ENCODE measurements at regions not wholly inside any gene's neighbourhood (a gene's known extent, or its start where the extent isn't known, plus 50 kb on each side); places are given as distances from the start of the nearest gene placed in this dataset.

- ChIA-PET CTCF (no interaction called here), POLR2A (no interaction called here)
- DNase-seq (ENCODE audit: low read depth, low spot score): no peak
These were observed 330.6 kb downstream of the VPS13C start for GRCh38 chr15:61729646-61730045.

DNA sequence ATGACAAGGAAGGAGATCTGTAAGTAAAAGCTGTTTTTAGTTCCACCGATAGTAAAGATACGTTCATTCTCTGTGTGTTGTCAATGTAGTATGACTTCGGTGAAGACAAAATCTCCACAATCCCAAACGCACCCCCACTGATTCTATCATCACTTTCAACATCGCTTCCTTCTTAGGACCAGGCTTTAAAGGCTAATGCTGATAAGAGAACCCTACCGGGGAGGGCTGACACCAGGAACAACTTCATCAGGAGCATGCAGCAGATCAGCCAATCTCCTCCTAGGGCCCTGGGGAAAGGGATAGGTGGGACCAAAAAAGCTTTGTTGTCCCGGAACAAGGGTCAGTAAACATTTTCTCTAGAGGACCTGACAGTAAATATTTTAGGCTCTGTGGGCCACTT is 334.1 kb downstream of the VPS13C start:
- ChIA-PET CTCF (no interaction called here), POLR2A (no interaction called here)
- H3K27ac ChIP-seq (ENCODE audit: low read depth, low read length): no peak overlapping the region
- H3K4me3 ChIP-seq (ENCODE audit: low read depth, low read length): no peak overlapping the region
- no peak for DNase-seq (ENCODE audit: low read depth, low spot score)
- peaks cover 3% of the 10 kb centered on the region for H3K27me3 ChIP-seq (ENCODE audit: control insufficient read depth, insufficient read depth, low read length)
- TF ChIP-seq CTCF (IDR thresholded peaks at IDR 0.05; ENCODE audit: low read depth, low read length): no peak
- no peaks in the 10 kb centered on the region for H3K9me3 ChIP-seq (ENCODE audit: control insufficient read depth, insufficient read depth, low read length)

More at GRCh38 chr15:61729646-61730045, 330.6 kb downstream of the VPS13C start:
- Histone ChIP-seq H3K4me3 (ENCODE audit: low read depth, low read length) (no peak overlapping the region), H3K27me3 (ENCODE audit: control insufficient read depth, insufficient read depth, low read length) (peaks cover 3% of the 10 kb centered on the region), H3K9me3 (ENCODE audit: control insufficient read depth, insufficient read depth, low read length) (no peaks in the 10 kb centered on the region), H3K27ac (ENCODE audit: low read depth, low read length) (no peak overlapping the region)
- no peak for TF ChIP-seq CTCF (IDR thresholded peaks at IDR 0.05; ENCODE audit: low read depth, low read length)

GRCh38 chr15:61725251-61725650 is 335.0 kb downstream of the VPS13C start:
- Histone ChIP-seq H3K27ac (ENCODE audit: low read depth, low read length) (no peak overlapping the region), H3K27me3 (ENCODE audit: control insufficient read depth, insufficient read depth, low read length) (peaks cover under 1% of the 10 kb centered on the region), H3K9me3 (ENCODE audit: control insufficient read depth, insufficient read depth, low read length) (no peaks in the 10 kb centered on the region), H3K4me3 (ENCODE audit: low read depth, low read length) (no peak overlapping the region)
- POLR2A ChIA-PET: no interaction called here
- CTCF ChIA-PET: no interaction called here
- no peak for DNase-seq (ENCODE audit: low read depth, low spot score)
- no peak for TF ChIP-seq CTCF (IDR thresholded peaks at IDR 0.05; ENCODE audit: low read depth, low read length)

DNA sequence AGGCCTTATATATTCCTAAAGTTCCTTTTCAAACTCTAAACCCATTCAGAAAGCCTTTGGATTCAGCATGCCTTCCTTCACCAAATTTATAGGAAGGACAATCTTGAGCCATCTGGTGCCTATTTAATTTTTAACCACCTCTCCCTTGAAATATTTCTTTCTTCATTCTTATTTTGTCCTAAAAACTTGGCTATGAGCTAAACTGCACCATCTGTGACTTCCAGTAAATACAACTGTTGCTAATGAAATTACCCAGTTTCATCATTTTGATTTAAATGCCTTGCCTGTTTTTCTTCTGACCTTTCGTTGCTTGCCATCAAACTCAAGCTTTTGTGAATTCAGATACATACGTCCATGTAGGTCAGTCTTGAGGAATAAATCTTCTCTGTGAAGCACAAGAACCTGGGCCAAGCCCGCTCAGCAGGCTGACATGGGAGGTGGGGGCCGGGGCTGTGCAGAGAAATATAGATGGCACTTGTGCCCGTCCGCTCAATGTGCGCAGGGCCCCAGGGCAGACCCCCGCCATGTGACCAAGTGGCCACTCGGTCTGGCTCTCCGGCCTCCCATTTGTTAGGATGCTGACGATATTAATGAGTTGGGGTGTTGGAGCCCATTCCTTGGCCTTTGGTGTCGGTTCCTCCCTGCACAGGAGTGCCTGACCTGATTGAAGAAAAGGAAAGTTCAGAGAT is 335.9 kb downstream of the VPS13C start:
- no peak overlapping the region for H3K27ac ChIP-seq (ENCODE audit: low read depth, low read length)
- H3K9me3 ChIP-seq (ENCODE audit: control insufficient read depth, insufficient read depth, low read length): no peaks in the 10 kb centered on the region
- CTCF ChIA-PET: no interaction called here
- no peaks in the 10 kb centered on the region for H3K27me3 ChIP-seq (ENCODE audit: control insufficient read depth, insufficient read depth, low read length)
- DNase-seq (ENCODE audit: low read depth, low spot score): no peak
- no peak overlapping the region for H3K4me3 ChIP-seq (ENCODE audit: low read depth, low read length)
- POLR2A ChIA-PET: no interaction called here
- TF ChIP-seq CTCF (IDR thresholded peaks at IDR 0.05; ENCODE audit: low read depth, low read length): no peak

DNA sequence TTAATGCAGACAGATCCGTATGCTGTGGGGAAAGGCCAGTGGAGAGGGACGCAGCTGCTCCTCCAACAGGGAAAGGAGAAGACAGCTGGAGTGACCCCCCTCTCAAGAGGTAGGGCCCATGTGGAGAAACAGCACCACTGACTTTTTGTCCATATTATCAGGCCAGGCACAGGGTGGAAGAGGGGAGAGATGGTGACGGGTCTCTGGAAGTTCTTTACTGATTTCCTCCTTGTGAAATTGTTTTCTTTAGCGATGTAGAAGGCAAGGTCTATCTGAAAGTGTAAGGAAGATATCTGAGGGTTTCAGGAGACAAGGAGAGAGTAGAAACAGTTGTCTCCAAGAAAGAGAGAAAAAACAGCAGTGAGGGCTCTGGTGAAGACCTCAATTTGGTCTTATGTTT is 338.8 kb downstream of the VPS13C start:
- TF ChIP-seq CTCF (IDR thresholded peaks at IDR 0.05; ENCODE audit: low read depth, low read length): no peak
- no peaks in the 10 kb centered on the region for H3K9me3 ChIP-seq (ENCODE audit: control insufficient read depth, insufficient read depth, low read length)
- no peak overlapping the region for H3K4me3 ChIP-seq (ENCODE audit: low read depth, low read length)
- CTCF ChIA-PET: no interaction called here
- no peaks in the 10 kb centered on the region for H3K27me3 ChIP-seq (ENCODE audit: control insufficient read depth, insufficient read depth, low read length)
- POLR2A ChIA-PET: no interaction called here
- DNase-seq (ENCODE audit: low read depth, low spot score): no peak
- no peak overlapping the region for H3K27ac ChIP-seq (ENCODE audit: low read depth, low read length)

Data from AG04450 (cell line).